ENCODE measurements at regions not wholly inside any gene's neighbourhood (a gene's known extent, or its start where the extent isn't known, plus 50 kb on each side); places are given as distances from the start of the nearest gene placed in this dataset.
"Not testable (repeated sequence)": the region's sequence is repeated elsewhere in the genome, so short reads cannot be mapped to it uniquely, and the experiment has no call there.

DNA sequence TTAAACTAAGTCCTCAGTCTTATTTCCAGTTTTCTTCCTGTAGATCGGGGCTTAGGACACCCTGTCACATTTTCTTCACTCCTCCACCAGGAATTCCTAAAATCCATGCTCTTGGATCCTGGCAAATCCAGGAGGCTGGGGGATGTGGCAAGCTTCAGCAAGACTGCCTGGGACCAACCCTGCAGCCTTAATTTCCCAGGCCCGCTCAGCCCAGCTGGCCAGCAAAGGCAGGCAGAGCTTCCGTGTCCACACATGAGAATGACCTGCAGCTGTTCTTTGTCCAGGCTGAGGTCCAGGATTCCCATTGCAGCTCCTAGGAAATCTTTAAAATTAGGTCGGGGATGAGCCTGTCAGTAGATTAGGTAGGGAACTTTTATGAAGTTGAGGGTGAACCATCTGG, 146.7 kb downstream of the OR4F15 start:
- TF ChIP-seq, protein P1, sequence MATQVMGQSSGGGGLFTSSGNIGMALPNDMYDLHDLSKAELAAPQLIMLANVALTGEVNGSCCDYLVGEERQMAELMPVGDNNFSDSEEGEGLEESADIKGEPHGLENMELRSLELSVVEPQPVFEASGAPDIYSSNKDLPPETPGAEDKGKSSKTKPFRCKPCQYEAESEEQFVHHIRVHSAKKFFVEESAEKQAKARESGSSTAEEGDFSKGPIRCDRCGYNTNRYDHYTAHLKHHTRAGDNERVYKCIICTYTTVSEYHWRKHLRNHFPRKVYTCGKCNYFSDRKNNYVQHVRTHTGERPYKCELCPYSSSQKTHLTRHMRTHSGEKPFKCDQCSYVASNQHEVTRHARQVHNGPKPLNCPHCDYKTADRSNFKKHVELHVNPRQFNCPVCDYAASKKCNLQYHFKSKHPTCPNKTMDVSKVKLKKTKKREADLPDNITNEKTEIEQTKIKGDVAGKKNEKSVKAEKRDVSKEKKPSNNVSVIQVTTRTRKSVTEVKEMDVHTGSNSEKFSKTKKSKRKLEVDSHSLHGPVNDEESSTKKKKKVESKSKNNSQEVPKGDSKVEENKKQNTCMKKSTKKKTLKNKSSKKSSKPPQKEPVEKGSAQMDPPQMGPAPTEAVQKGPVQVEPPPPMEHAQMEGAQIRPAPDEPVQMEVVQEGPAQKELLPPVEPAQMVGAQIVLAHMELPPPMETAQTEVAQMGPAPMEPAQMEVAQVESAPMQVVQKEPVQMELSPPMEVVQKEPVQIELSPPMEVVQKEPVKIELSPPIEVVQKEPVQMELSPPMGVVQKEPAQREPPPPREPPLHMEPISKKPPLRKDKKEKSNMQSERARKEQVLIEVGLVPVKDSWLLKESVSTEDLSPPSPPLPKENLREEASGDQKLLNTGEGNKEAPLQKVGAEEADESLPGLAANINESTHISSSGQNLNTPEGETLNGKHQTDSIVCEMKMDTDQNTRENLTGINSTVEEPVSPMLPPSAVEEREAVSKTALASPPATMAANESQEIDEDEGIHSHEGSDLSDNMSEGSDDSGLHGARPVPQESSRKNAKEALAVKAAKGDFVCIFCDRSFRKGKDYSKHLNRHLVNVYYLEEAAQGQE (IDR thresholded peaks at IDR 0.05; ENCODE audit: borderline replicate concordance): not testable (repeated sequence)
- TF ChIP-seq POLR2AphosphoS5 (IDR thresholded peaks at IDR 0.05); CTCF (IDR thresholded peaks at IDR 0.05; ENCODE audit: poor library complexity, severe bottlenecking); EZH2 (IDR thresholded peaks at IDR 0.05; ENCODE audit: borderline replicate concordance, insufficient read depth, low read length, poor library complexity, severe bottlenecking); SMC3 (conservative IDR thresholded peaks at IDR 0.05; ENCODE audit: poor library complexity); EP300 (conservative IDR thresholded peaks at IDR 0.05; ENCODE audit: poor library complexity, severe bottlenecking): not testable (repeated sequence)

Data from neural cell (in vitro differentiated cells).